ENCODE measurements at regions not wholly inside any gene's neighbourhood (a gene's known extent, or its start where the extent isn't known, plus 50 kb on each side); places are given as distances from the start of the nearest gene placed in this dataset.

GRCh38 chr3:20503394-20504082, 317.5 kb upstream of the SGO1 start:
- TF ChIP-seq CTCF (conservative IDR thresholded peaks at IDR 0.05 in 1 of 2, IDR thresholded peaks at IDR 0.05 in 1 of 2; ENCODE audit: low read depth in 1 of 2, low read length in 2 of 2) = no peak
- TF ChIP-seq EZH2 (IDR thresholded peaks at IDR 0.05; ENCODE audit: low read length, missing control alignments) = no peak

Data from fibroblast of lung (primary cell).